Thoracic aorta (tissue), 2 donors: ENCODE measurements at regions not wholly inside any gene's neighbourhood (a gene's known extent, or its start where the extent isn't known, plus 50 kb on each side); places are given as distances from the start of the nearest gene placed in this dataset.

Experiments used
- ATAC-seq: fragments of 150-250 bp; one replicate; pipeline ENCODE4 v1.8.0; 2017; ENCODE audit warnings: low read depth; ENCODE audit not compliant: insufficient number of reproducible peaks, low FRiP score
- DNase-seq: peaks from one replicate; pipeline ENCODE4 v3.0.0-alpha.2; 2020; ENCODE audit warnings: low spot score
- H3K27ac ChIP-seq, 2 donors: fragments of 200-600 bp; sonication (generic); 1 replicate in 1 of 2; 2 replicates in 1 of 2; pipeline ENCODE4 v1.5.1; 2016; ENCODE audit warnings: mild to moderate bottlenecking in 2 of 2, moderate library complexity in 2 of 2
- H3K27me3 ChIP-seq: fragments of 200-600 bp; sonication (generic); replicated peaks from 2 replicates; pipeline ENCODE4 v1.6.0; 2016; ENCODE audit warnings: mild to moderate bottlenecking; ENCODE audit not compliant: insufficient read depth
- H3K36me3 ChIP-seq: fragments of 200-600 bp; sonication (generic); one replicate; pipeline ENCODE4 v1.5.1; 2016
- H3K4me1 ChIP-seq, 2 donors: fragments of 200-600 bp; sonication (generic); 1 replicate in 1 of 2; 2 replicates in 1 of 2; pipeline versions ENCODE4 v1.5.1 to v1.6.0; 2016; ENCODE audit warnings: low read depth in 2 of 2, mild to moderate bottlenecking in 1 of 2; ENCODE audit not compliant: control insufficient read depth in 1 of 2
- H3K4me3 ChIP-seq: fragments of 200-600 bp; sonication (generic); 2 replicates; pipeline ENCODE4 v1.5.1; 2016; ENCODE audit warnings: mild to moderate bottlenecking
- H3K9me3 ChIP-seq: fragments of 200-600 bp; sonication (generic); 2 replicates; pipeline ENCODE4 v1.5.1; 2016
- CTCF ChIP-seq: fragments of 200-600 bp; sonication (generic); IDR thresholded peaks from one replicate; pipeline ENCODE4 v1.5.1; 2019; ENCODE audit warnings: antibody characterized with exemption

GRCh38 chr20:22080985-22081384 lies 375.5 kb downstream of the PAX1 start:
- Histone ChIP-seq H3K4me1 (no peaks in the 10 kb centered on the region), H3K27me3 (no peaks in the 10 kb centered on the region), H3K36me3 (no peaks in the 10 kb centered on the region), H3K27ac (no peak overlapping the region), H3K4me3 (no peak overlapping the region), H3K9me3 (no peaks in the 10 kb centered on the region)
- no peak for ATAC-seq
- DNase-seq: no peak
- TF ChIP-seq CTCF: no peak

- H3K4me3 ChIP-seq: no peak overlapping the region
- no peak for ATAC-seq
- H3K27me3 ChIP-seq: no peaks in the 10 kb centered on the region
- H3K9me3 ChIP-seq: no peaks in the 10 kb centered on the region
- H3K4me1 ChIP-seq: no peaks in the 10 kb centered on the region
- no peaks in the 10 kb centered on the region for H3K36me3 ChIP-seq
- DNase-seq: no peak
- H3K27ac ChIP-seq: no peak overlapping the region
- no peak for TF ChIP-seq CTCF
Observed at GRCh38 chr20:22074635-22075034, 369.2 kb downstream of the PAX1 start.

GRCh38 chr20:22071841-22072240 lies 366.4 kb downstream of the PAX1 start:
- no peaks in the 10 kb centered on the region for H3K9me3 ChIP-seq
- H3K4me1 ChIP-seq: no peaks in the 10 kb centered on the region
- no peak overlapping the region for H3K4me3 ChIP-seq
- DNase-seq: no peak
- no peak for ATAC-seq
- TF ChIP-seq CTCF: no peak
- no peak overlapping the region for H3K27ac ChIP-seq
- no peaks in the 10 kb centered on the region for H3K36me3 ChIP-seq
- no peaks in the 10 kb centered on the region for H3K27me3 ChIP-seq

GRCh38 chr20:22070610-22071058 lies 365.2 kb downstream of the PAX1 start:
- Histone ChIP-seq H3K36me3 (no peaks in the 10 kb centered on the region), H3K4me1 (no peaks in the 10 kb centered on the region), H3K4me3 (no peak overlapping the region), H3K9me3 (no peaks in the 10 kb centered on the region), H3K27ac (no peak overlapping the region), H3K27me3 (no peaks in the 10 kb centered on the region)
- no peak for DNase-seq
- TF ChIP-seq CTCF: no peak
- ATAC-seq: no peak

- no peak overlapping the region for H3K27ac ChIP-seq
- H3K36me3 ChIP-seq: no peaks in the 10 kb centered on the region
- ATAC-seq: no peak
- no peaks in the 10 kb centered on the region for H3K9me3 ChIP-seq
- DNase-seq: no peak
- H3K4me1 ChIP-seq: no peaks in the 10 kb centered on the region
- H3K4me3 ChIP-seq: no peak overlapping the region
- no peaks in the 10 kb centered on the region for H3K27me3 ChIP-seq
- TF ChIP-seq CTCF: no peak
Observed at GRCh38 chr20:22063753-22064152, 358.3 kb downstream of the PAX1 start.
